ENCODE measurements at regions not wholly inside any gene's neighbourhood (a gene's known extent, or its start where the extent isn't known, plus 50 kb on each side); places are given as distances from the start of the nearest gene placed in this dataset.

GRCh38 chr4:20623939-20624338, 76.3 kb upstream of the PACRGL start:
- no peak for DNase-seq
- Histone ChIP-seq H3K4me3 (no peak overlapping the region), H3K27me3 (no peaks in the 10 kb centered on the region), H3K4me1 (replicated peaks in 1 of 2) (peaks cover 4 to 33% of the 10 kb centered on the region in 2 donors), H3K36me3 (replicated peaks in 1 of 2) (no peaks in the 10 kb centered on the region), H3K27ac (peak overlapping the region in 2 of 5 donors; percentile 18 to 36), H3K9me3 (replicated peaks in 1 of 3) (no peaks in the 10 kb centered on the region)
- no peak for TF ChIP-seq POLR2A (IDR thresholded peaks at IDR 0.05)
- TF ChIP-seq CTCF (IDR thresholded peaks at IDR 0.05), result no peak
- intact Hi-C loops (cut with DNase I), result no loop called here

GRCh38 chr4:20624793-20625374, 75.4 kb upstream of the PACRGL start:
- DNase-seq, result peak in 2 of 7 donors; percentile 24 to 30
- intact Hi-C loops (cut with DNase I), result no loop called here
- no peaks in the 10 kb centered on the region for H3K27me3 ChIP-seq
- H3K4me3 ChIP-seq, result no peak overlapping the region
- WGBS, 4 donors, result 33 to 39% (median 38%) methylated on average over 3 of the region's 3 CpGs
- H3K36me3 ChIP-seq (replicated peaks in 1 of 2), result no peaks in the 10 kb centered on the region
- TF ChIP-seq POLR2A (IDR thresholded peaks at IDR 0.05) (no peak), CTCF (IDR thresholded peaks at IDR 0.05) (no peak)
- H3K27ac ChIP-seq, result peak overlapping the region in 2 of 5 donors; percentile 18 to 36
- H3K4me1 ChIP-seq (replicated peaks in 1 of 2), result peaks cover 4 to 24% of the 10 kb centered on the region in 2 donors
- H3K9me3 ChIP-seq (replicated peaks in 1 of 3), result no peaks in the 10 kb centered on the region

DNA sequence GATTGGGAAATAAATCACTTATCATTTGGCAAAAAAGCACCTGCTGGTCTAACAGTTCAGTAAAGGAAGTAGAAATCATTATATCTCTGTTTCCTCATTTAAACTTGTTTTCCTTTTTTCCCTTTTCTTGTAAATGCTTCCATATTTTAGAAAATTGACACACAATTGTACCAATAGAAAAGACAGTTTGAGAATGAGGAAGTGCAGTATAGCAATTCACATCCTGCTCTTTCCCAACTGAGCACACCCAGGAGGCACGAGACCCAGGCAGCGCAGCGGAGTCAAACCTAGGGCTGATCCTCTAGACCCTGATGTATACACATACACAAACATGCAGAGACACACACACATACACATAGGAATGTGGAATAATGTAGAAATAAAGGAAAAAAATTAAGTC, 74.8 kb upstream of the PACRGL start:
- Histone ChIP-seq H3K9me3 (replicated peaks in 1 of 3) (no peaks in the 10 kb centered on the region), H3K4me1 (replicated peaks in 1 of 2) (peaks cover 4 to 20% of the 10 kb centered on the region in 2 donors), H3K27ac (peak overlapping the region in 2 of 5 donors; percentile 18 to 54), H3K36me3 (replicated peaks in 1 of 2) (no peaks in the 10 kb centered on the region), H3K27me3 (no peaks in the 10 kb centered on the region), H3K4me3 (no peak overlapping the region)
- WGBS, 4 donors, result 72 to 75% (median 73%) methylated on average over 3 of the region's 3 CpGs
- intact Hi-C loops (cut with DNase I), result no loop called here
- peak in 6 of 7 donors; percentile 19 to 55 (median 30) for DNase-seq
- TF ChIP-seq CTCF (IDR thresholded peaks at IDR 0.05) (no peak), POLR2A (IDR thresholded peaks at IDR 0.05) (no peak)

DNA sequence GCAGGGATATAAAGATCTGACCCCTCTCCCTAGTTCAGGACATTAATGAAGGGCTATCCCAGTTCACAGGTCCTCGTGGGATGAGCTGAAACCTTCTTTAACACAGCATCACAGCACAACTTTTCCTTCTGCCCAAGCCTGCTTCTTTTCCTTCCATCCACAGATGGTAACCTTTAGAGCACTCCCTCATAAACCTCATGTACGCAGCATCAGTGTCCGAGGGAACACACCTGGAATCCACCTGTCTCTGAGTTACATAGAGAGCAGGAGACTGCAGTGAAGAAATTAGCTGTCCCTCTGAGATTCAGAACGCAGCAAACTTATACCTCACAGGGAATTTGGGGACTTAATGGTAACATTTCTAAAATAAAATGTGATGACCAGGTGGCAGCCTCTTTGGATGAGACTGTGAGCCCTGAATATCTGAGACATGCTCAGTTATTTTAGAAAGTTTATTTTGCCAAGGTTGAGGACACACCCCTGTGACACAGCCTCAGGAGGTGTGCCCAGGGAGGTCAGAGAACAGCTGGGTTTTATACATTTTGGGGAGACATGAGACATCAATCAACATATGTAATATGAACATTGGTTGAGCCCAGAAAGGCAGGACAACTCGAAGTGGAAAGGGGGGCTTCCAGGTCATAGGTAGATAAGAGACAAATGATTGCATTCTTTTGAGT, 73.8 kb upstream of the PACRGL start:
- Histone ChIP-seq H3K4me3 (no peak overlapping the region), H3K27me3 (no peaks in the 10 kb centered on the region), H3K36me3 (replicated peaks in 1 of 2) (no peaks in the 10 kb centered on the region), H3K4me1 (replicated peaks in 1 of 2) (peaks cover 4 to 14% of the 10 kb centered on the region in 2 donors), H3K9me3 (replicated peaks in 1 of 3) (no peaks in the 10 kb centered on the region), H3K27ac (no peak overlapping the region)
- intact Hi-C loops (cut with DNase I), result no loop called here
- DNase-seq, result no peak
- WGBS, 4 donors, result 69 to 86% (median 80%) methylated on average over 5 of the region's 5 CpGs
- no peak for TF ChIP-seq POLR2A (IDR thresholded peaks at IDR 0.05)
- TF ChIP-seq CTCF (IDR thresholded peaks at IDR 0.05), result no peak
